RWPE2 (cell line): ENCODE measurements at regions not wholly inside any gene's neighbourhood (a gene's known extent, or its start where the extent isn't known, plus 50 kb on each side); places are given as distances from the start of the nearest gene placed in this dataset.

Source experiments
- ATAC-seq: fragments of 200-7000 bp; cut with Tn5 transposase; 3 replicates; pipeline ENCODE4 v1.9.1; 2021; ENCODE audit warnings: low read depth
- DNase-seq: peaks from one replicate; pipeline ENCODE4 v3.0.0-alpha.2; 2020; ENCODE audit warnings: low spot score
- H3K27ac ChIP-seq: fragments of 450-650 bp; 2 replicates; pipeline ENCODE4 v1.5.1; 2017; ENCODE audit warnings: mild to moderate bottlenecking; ENCODE audit not compliant: poor library complexity, severe bottlenecking
- H3K27me3 ChIP-seq: fragments of 250-450 bp; sonication (Bioruptor Pico); 2 replicates; pipeline ENCODE4 v1.5.1; 2021; ENCODE audit warnings: mild to moderate bottlenecking, moderate library complexity; ENCODE audit not compliant: insufficient read depth, poor library complexity, severe bottlenecking
- H3K36me3 ChIP-seq: fragments of 250-450 bp; sonication (Bioruptor Pico); 2 replicates; pipeline ENCODE4 v1.5.1; 2020; ENCODE audit warnings: low read depth, mild to moderate bottlenecking, moderate library complexity
- H3K4me1 ChIP-seq: fragments of 250-450 bp; sonication (Bioruptor Pico); 2 replicates; pipeline ENCODE4 v1.5.1; 2021; ENCODE audit warnings: mild to moderate bottlenecking, moderate library complexity; ENCODE audit not compliant: insufficient read depth, poor library complexity, severe bottlenecking
- H3K4me3 ChIP-seq: fragments of 250-450 bp; sonication (Bioruptor Pico); 2 replicates; pipeline ENCODE4 v1.5.1; 2021; ENCODE audit warnings: mild to moderate bottlenecking, moderate library complexity; ENCODE audit not compliant: severe bottlenecking
- H3K9me3 ChIP-seq: fragments of 250-450 bp; sonication (Bioruptor Pico); 2 replicates; pipeline ENCODE4 v1.5.1; 2021; ENCODE audit warnings: mild to moderate bottlenecking, moderate library complexity; ENCODE audit not compliant: severe bottlenecking
- TF ChIP-seq, protein P1 (sequence below): fragments of 450-650 bp; IDR thresholded peaks from one replicate; pipeline ENCODE4 v1.5.1; 2017; ENCODE audit warnings: mild to moderate bottlenecking, moderate library complexity; ENCODE audit not compliant: poor library complexity, severe bottlenecking

DNA sequence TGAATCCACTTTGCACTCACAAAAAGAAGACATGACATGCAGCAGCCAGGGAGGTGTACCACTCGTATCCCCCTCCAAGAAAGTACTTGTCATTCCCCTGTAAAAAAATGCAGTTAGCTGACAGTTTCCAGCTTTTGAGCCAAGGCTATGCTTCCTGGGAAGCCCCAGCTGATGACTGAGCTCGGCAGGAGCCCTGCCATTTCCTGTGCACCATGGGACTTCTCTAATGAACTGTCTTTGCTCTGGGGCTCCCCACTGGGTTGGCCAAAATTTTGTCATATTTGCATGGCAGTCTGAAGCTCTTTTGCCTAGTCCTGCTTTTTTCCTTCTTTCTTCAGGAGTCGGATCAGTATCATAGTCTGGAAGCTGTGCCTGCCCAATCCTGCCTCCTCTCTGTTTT is 104.5 kb upstream of the MAOA start:
- Histone ChIP-seq H3K4me1 (peaks cover 11% of the 10 kb centered on the region), H3K27ac (no peak overlapping the region), H3K36me3 (no peaks in the 10 kb centered on the region), H3K9me3 (no peaks in the 10 kb centered on the region), H3K4me3 (no peak overlapping the region), H3K27me3 (no peaks in the 10 kb centered on the region)
- ATAC-seq = no peak
- TF ChIP-seq, protein P1, sequence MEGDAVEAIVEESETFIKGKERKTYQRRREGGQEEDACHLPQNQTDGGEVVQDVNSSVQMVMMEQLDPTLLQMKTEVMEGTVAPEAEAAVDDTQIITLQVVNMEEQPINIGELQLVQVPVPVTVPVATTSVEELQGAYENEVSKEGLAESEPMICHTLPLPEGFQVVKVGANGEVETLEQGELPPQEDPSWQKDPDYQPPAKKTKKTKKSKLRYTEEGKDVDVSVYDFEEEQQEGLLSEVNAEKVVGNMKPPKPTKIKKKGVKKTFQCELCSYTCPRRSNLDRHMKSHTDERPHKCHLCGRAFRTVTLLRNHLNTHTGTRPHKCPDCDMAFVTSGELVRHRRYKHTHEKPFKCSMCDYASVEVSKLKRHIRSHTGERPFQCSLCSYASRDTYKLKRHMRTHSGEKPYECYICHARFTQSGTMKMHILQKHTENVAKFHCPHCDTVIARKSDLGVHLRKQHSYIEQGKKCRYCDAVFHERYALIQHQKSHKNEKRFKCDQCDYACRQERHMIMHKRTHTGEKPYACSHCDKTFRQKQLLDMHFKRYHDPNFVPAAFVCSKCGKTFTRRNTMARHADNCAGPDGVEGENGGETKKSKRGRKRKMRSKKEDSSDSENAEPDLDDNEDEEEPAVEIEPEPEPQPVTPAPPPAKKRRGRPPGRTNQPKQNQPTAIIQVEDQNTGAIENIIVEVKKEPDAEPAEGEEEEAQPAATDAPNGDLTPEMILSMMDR = no peak
- no peak for DNase-seq

GRCh38 chrX:43552156-43552555 is 103.9 kb upstream of the MAOA start:
- ATAC-seq = peak; percentile 94
- H3K27ac ChIP-seq = no peak overlapping the region
- H3K4me3 ChIP-seq = no peak overlapping the region
- no peaks in the 10 kb centered on the region for H3K36me3 ChIP-seq
- no peaks in the 10 kb centered on the region for H3K9me3 ChIP-seq
- H3K27me3 ChIP-seq = no peaks in the 10 kb centered on the region
- DNase-seq = no peak
- TF ChIP-seq, protein P1 = no peak
- peaks cover 11% of the 10 kb centered on the region for H3K4me1 ChIP-seq

GRCh38 chrX:43552703-43553102 is 103.4 kb upstream of the MAOA start:
- H3K27ac ChIP-seq = no peak overlapping the region
- H3K9me3 ChIP-seq = no peaks in the 10 kb centered on the region
- no peak overlapping the region for H3K4me3 ChIP-seq
- H3K27me3 ChIP-seq = no peaks in the 10 kb centered on the region
- no peaks in the 10 kb centered on the region for H3K36me3 ChIP-seq
- peaks cover 11% of the 10 kb centered on the region for H3K4me1 ChIP-seq
- TF ChIP-seq, protein P1 = no peak
- DNase-seq (no peak), ATAC-seq (no peak)

- Histone ChIP-seq H3K36me3 (no peaks in the 10 kb centered on the region), H3K4me3 (no peak overlapping the region), H3K27me3 (no peaks in the 10 kb centered on the region), H3K27ac (no peak overlapping the region), H3K4me1 (peaks cover 11% of the 10 kb centered on the region), H3K9me3 (no peaks in the 10 kb centered on the region)
- TF ChIP-seq, protein P1 = no peak
- no peak for DNase-seq
- ATAC-seq = no peak
These were observed 102.8 kb upstream of the MAOA start for GRCh38 chrX:43553257-43553656.

GRCh38 chrX:43556207-43556606 is 99.9 kb upstream of the MAOA start:
- Histone ChIP-seq H3K36me3 (no peaks in the 10 kb centered on the region), H3K4me3 (no peak overlapping the region), H3K27me3 (no peaks in the 10 kb centered on the region), H3K4me1 (peaks cover 11% of the 10 kb centered on the region), H3K9me3 (no peaks in the 10 kb centered on the region), H3K27ac (no peak overlapping the region)
- TF ChIP-seq, protein P1 = no peak
- no peak for DNase-seq
- ATAC-seq = no peak
